DMS79 treated with DMSO at 0.1 percent for 48 hours (cell line): ENCODE measurements at regions not wholly inside any gene's neighbourhood (a gene's known extent, or its start where the extent isn't known, plus 50 kb on each side); places are given as distances from the start of the nearest gene placed in this dataset.

Source experiments
- DNase-seq: peaks from one replicate; lab custom pipeline; 2025; lab: John Stamatoyannopoulos, UW

DNA sequence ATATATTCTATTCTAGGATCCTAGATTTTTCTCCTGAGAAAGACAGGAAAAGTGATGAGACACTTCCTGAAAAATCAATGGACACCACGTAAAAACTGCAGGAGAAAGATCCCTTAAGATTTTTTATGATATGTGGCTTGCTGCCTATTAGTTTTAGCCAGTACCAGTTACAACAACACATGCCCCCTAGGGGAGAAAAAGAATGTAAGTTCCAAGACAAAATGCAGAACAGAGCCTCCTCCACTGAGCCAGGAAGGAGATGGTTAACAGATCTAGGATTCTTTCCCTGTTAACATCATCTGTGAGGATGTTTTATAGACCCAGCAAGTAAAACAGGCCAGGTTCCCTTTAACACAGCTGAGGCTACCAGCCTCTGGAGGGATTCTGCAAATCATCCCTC lies 574.7 kb downstream of the TLE4 start:
- DNase-seq, result no peak

- no peak for DNase-seq
Measured at GRCh38 chr9:80144856-80145255, 573.1 kb downstream of the TLE4 start.

DNA sequence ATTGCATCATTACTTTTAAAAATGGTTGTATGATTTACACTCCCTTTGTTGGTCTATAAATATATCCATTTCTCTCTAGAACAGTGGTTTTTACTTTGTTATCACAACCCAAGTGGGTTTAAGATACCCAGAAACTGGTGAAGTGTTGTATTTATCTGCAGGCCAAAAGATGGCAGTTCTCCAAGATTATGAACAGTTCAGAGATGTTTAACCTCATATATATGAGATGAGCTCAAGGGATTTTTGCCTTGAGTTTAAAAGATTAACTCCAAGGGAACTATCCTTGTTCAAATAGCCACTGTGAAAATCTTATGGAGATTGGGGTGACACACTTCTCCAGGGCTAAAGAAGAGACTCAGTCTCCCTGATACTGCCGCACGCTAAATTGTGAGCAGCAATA lies 572.6 kb downstream of the TLE4 start:
- no peak for DNase-seq

GRCh38 chr9:80143899-80144298 lies 572.1 kb downstream of the TLE4 start:
- DNase-seq, result no peak

DNA sequence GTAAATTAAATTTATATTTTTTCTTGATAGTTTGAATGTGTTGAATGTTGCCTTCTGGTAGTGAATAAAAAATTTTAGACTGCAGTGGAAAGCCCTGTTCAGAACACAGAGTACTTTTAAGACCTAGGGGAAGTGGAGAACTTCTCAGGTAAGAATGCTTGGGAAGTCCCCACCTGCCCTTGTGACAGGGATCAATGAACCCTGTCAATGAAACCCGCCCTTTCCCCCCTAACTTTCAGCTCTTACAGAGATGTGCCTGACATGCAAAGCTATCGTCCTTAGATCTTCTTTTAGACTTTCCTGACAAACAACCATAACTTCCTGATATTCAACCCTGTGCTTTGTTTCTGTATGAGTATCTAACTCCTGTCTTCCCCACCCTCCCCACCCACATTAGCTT lies 562.7 kb downstream of the TLE4 start:
- DNase-seq, result no peak

DNA sequence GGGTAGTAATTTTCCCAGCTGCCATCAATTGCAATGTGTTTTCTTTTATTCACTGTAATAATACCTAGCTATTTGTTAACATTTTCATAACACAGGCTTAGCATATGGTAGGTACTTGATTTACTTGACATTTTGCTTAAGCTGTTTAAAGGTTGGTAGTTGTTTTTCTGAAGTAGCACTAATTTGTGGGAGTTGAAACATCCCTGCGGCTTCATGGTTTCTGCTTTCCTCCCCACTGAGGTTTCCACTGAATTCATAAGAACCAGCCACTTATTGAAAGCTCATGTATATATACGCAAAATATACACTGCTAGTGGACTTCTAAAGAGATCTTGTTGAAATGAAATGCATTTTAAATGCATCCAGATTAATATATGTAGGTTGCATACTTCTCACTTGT lies 559.9 kb downstream of the TLE4 start:
- DNase-seq, result no peak

GRCh38 chr9:80127920-80128319 lies 556.2 kb downstream of the TLE4 start:
- DNase-seq, result no peak

DNA sequence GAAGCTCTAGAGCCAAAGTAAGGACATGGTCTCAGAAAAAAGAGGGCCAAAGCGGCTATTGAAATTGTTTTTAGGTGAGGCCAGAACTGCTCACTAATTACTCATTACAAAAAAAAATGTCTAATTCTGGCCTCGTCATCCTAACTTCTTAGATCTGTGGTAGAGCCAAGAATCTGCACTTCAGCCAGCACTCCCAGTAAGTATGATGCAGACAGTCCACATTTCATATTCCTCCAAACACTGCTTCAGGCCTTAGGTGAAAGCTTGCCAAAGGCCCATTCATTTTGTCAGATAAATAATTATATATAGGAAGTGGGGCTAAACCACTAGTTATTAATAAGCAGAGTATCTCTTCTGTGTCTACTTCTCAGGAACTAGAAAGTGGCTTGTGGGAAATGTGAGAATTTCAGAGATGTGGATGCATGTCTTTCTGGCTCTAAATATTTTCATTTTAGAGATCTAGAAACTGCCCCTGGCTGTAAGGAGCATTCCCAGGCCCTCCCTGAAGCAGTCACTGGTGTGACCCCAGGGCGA lies 554.0 kb downstream of the TLE4 start:
- DNase-seq, result no peak

- no peak for DNase-seq
Measured at GRCh38 chr9:80117031-80117430, 545.3 kb downstream of the TLE4 start.

DNA sequence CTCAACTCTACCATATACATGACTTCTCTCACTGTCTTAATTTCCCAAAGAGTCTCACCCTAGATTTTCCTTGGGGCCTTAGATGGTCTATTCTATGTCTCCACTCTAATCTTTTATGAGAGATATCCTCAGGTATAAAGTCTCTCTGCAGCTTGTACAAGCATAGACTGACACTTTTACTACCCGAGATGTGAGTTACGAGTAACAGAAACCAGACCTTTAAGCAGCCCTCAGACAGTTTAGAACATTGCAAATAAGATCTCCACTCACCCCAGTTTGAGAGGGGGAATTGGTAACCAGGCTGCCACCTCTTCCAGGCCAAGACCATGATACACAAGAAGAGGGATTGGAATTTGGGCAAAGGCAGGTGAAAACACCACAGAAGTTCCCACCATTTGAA lies 542.5 kb downstream of the TLE4 start:
- no peak for DNase-seq

- no peak for DNase-seq
Measured at GRCh38 chr9:80107931-80108660, 536.3 kb downstream of the TLE4 start.

DNA sequence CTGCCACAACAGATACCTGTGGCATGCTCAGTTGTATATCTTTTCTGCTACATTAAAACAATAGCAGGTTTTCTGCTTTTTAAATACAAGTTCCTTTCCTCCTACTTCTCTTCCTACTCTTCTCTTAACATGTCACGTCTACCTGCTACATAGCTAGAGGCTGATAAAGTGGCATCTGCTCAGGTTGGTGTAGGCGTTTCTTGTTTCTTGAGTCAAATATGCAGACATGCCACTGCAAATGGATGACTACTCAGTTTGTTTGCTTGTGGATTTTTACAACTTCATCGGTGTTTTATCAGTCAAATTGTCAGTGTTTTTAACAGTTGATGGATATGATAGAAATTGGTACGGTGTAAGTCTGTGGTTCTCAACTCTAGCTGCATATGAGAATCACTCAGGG lies 525.7 kb downstream of the TLE4 start:
- DNase-seq, result no peak

GRCh38 chr9:80094176-80094771 lies 522.5 kb downstream of the TLE4 start:
- DNase-seq, result no peak

DNA sequence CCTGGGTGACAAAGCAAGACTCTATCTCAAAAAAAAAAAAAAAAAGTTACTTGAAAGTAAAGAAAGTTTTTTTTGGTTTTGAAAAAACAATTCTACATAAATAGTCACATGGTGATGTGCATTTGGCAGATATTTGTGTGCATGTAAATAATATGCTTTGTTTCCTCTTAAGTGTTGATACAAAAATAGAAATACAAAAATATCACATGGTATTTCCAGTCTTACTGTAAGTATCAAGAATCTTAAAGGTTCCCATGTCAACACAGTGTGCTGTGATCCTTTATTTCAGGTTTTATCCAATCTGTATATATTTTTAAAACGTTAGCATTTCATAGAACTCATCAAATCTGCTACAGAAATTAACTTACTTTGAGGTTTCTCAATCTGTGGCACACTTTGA lies 521.9 kb downstream of the TLE4 start:
- DNase-seq, result no peak

DNA sequence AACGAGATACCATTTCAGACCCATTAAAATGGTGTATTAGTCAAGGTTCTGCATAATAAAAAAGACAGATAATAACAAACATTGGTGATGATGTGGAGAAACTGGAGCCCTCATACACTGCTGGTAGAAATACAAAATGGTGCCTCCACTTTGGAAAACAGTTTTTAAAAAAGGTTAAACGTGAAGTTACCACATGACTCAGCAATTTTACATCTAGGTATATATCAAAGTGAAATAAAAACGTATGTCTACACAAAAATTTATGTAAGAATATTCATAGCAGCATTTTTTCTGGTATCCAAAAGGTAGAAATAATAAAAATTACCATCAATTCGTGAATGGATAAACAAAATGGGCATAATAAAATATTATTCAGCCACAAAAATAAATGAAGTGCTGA lies 519.8 kb downstream of the TLE4 start:
- DNase-seq, result no peak

DNA sequence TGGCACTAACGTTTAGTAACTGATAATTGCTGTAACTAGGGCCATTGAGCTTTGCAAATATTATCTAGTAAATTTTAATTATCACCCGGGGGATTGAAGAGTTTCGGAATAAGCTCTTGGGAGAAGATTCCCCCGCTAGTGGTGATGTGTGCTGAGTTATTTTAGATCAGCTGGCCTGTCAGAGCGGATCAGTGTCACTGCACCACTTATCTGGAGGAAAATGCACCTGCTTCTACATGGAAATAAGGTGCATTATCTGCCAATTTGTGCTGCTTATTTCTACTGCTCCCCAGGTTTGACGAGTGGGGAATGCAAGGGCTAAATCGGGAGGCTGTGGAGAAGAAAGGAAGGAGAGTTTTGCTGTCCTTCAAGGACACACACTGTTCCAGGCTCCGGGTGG lies 518.6 kb downstream of the TLE4 start:
- DNase-seq, result no peak

DNA sequence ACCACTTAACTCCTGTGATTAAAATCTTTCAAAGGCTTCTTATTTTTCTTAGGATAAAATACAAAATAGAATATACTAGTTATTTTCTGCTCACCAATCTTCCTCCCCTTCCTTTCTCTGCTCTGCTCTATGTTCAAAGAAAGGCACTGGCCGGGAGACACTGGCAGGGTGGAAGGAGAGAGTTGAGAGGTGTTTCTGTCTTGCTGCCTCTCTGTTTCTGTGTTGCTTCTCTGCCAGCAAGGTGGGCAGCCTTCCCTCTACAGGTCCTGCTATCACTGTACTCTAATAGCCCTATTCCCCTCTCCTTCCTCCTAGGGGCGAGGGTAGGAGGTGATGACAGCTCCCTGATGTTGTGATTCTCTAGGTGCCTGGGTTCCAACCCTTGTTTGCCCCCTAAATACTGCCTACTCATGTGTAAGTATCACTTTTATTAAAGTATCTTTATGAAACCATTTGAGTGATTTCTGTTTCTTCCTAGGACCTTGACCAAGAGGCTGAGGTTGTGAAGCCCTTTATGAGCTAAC lies 515.1 kb downstream of the TLE4 start:
- no peak for DNase-seq

DNA sequence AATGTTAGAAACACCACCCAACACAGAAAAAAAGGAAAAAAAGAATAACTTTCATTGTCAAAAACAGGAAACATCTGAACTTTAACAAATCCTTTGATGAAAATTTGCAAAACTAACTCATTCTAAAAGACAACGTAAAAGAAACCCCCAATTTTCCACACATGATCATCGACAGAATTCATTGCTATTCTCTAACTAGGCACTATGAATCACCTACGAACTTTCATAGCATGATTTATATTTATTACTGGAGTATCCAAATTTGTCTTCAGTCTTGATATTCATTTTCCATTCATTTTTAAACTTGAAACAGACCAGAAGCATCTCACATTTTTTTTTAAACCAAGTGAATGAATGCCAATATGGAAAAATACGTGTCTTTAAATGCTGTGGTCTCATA lies 514.6 kb downstream of the TLE4 start:
- no peak for DNase-seq

DNA sequence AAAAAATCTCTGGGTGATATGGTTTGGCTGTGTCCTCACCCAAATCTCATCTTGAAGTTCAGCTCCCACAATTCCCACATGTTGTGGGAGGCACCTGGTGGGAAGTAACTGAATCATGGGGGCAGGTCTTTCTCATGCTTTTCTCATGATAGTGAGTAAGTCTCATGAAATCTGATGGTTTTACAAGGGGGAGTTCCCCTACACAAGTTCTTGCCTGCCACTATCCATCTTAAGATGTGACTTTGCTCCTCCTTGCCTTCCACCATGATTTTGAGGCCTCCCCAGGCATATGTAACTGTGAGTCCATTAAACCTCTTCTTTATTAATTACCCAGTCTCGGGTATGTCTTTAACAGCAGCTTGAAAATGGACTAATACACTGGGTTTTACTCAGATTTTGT lies 513.9 kb downstream of the TLE4 start:
- DNase-seq, result no peak

- no peak for DNase-seq
Measured at GRCh38 chr9:80082213-80082612, 510.4 kb downstream of the TLE4 start.

GRCh38 chr9:80078826-80079225 lies 507.1 kb downstream of the TLE4 start:
- DNase-seq, result no peak

GRCh38 chr9:80077059-80077458 lies 505.3 kb downstream of the TLE4 start:
- DNase-seq, result no peak

- DNase-seq, result no peak
Measured at GRCh38 chr9:80076162-80076561, 504.4 kb downstream of the TLE4 start.

GRCh38 chr9:80074439-80074838 lies 502.7 kb downstream of the TLE4 start:
- DNase-seq, result no peak
